ENCODE measurements at regions not wholly inside any gene's neighbourhood (a gene's known extent, or its start where the extent isn't known, plus 50 kb on each side); places are given as distances from the start of the nearest gene placed in this dataset.

- TF ChIP-seq EZH2phosphoT487 (IDR thresholded peaks at IDR 0.05; ENCODE audit: borderline replicate concordance), result no peak
- TF ChIP-seq, protein P1, sequence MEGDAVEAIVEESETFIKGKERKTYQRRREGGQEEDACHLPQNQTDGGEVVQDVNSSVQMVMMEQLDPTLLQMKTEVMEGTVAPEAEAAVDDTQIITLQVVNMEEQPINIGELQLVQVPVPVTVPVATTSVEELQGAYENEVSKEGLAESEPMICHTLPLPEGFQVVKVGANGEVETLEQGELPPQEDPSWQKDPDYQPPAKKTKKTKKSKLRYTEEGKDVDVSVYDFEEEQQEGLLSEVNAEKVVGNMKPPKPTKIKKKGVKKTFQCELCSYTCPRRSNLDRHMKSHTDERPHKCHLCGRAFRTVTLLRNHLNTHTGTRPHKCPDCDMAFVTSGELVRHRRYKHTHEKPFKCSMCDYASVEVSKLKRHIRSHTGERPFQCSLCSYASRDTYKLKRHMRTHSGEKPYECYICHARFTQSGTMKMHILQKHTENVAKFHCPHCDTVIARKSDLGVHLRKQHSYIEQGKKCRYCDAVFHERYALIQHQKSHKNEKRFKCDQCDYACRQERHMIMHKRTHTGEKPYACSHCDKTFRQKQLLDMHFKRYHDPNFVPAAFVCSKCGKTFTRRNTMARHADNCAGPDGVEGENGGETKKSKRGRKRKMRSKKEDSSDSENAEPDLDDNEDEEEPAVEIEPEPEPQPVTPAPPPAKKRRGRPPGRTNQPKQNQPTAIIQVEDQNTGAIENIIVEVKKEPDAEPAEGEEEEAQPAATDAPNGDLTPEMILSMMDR (conservative IDR thresholded peaks at IDR 0.05; ENCODE audit: low read length), result no peak
These were observed 122.4 kb downstream of the RAP2B start for GRCh38 chr3:153284282-153284938.
